ENCODE measurements at regions not wholly inside any gene's neighbourhood (a gene's known extent, or its start where the extent isn't known, plus 50 kb on each side); places are given as distances from the start of the nearest gene placed in this dataset.

- Histone ChIP-seq H3K4me3 (ENCODE audit: insufficient read depth, low read length) (no peak overlapping the region), H2AFZ (ENCODE audit: low read length) (no peak overlapping the region), H4K20me1 (ENCODE audit: insufficient read depth, low read length) (no peaks in the 10 kb centered on the region), H3K4me2 (ENCODE audit: insufficient read depth, low read length) (no peak overlapping the region), H3K36me3 (ENCODE audit: insufficient read depth, low read length) (no peaks in the 10 kb centered on the region), H3K4me1 (ENCODE audit: insufficient read depth, low read length) (no peaks in the 10 kb centered on the region), H3K79me2 (ENCODE audit: insufficient read depth, low read length) (no peaks in the 10 kb centered on the region), H3K27ac (ENCODE audit: low read depth, low read length) (no peak overlapping the region), H3K9me3 (ENCODE audit: low read depth, low read length) (no peaks in the 10 kb centered on the region), H3K27me3 (ENCODE audit: insufficient read depth, low read length) (no peaks in the 10 kb centered on the region)
- TF ChIP-seq CTCF (IDR thresholded peaks at IDR 0.05; ENCODE audit: extremely low read depth, low read depth, low read length), result no peak
- DNase-seq (ENCODE audit: insufficient read length, low spot score, missing footprints), result peak; percentile 55
Observed at GRCh38 chr6:141744194-141744925, 388.4 kb upstream of the GJE1 start.

- Histone ChIP-seq H3K36me3 (ENCODE audit: insufficient read depth, low read length) (no peaks in the 10 kb centered on the region), H3K4me2 (ENCODE audit: insufficient read depth, low read length) (no peak overlapping the region), H3K79me2 (ENCODE audit: insufficient read depth, low read length) (no peaks in the 10 kb centered on the region), H3K27ac (ENCODE audit: low read depth, low read length) (no peak overlapping the region), H2AFZ (ENCODE audit: low read length) (no peak overlapping the region), H3K4me1 (ENCODE audit: insufficient read depth, low read length) (no peaks in the 10 kb centered on the region), H3K9me3 (ENCODE audit: low read depth, low read length) (no peaks in the 10 kb centered on the region), H4K20me1 (ENCODE audit: insufficient read depth, low read length) (no peaks in the 10 kb centered on the region), H3K27me3 (ENCODE audit: insufficient read depth, low read length) (no peaks in the 10 kb centered on the region), H3K4me3 (ENCODE audit: insufficient read depth, low read length) (no peak overlapping the region)
- DNase-seq (ENCODE audit: insufficient read length, low spot score, missing footprints), result no peak
- no peak for TF ChIP-seq CTCF (IDR thresholded peaks at IDR 0.05; ENCODE audit: extremely low read depth, low read depth, low read length)
Observed at GRCh38 chr6:141736104-141736503, 396.6 kb upstream of the GJE1 start.

- H4K20me1 ChIP-seq (ENCODE audit: insufficient read depth, low read length), result no peaks in the 10 kb centered on the region
- H2AFZ ChIP-seq (ENCODE audit: low read length), result no peak overlapping the region
- H3K4me1 ChIP-seq (ENCODE audit: insufficient read depth, low read length), result no peaks in the 10 kb centered on the region
- no peaks in the 10 kb centered on the region for H3K36me3 ChIP-seq (ENCODE audit: insufficient read depth, low read length)
- no peak for DNase-seq (ENCODE audit: insufficient read length, low spot score, missing footprints)
- H3K27me3 ChIP-seq (ENCODE audit: insufficient read depth, low read length), result no peaks in the 10 kb centered on the region
- no peaks in the 10 kb centered on the region for H3K9me3 ChIP-seq (ENCODE audit: low read depth, low read length)
- no peak overlapping the region for H3K4me2 ChIP-seq (ENCODE audit: insufficient read depth, low read length)
- H3K79me2 ChIP-seq (ENCODE audit: insufficient read depth, low read length), result no peaks in the 10 kb centered on the region
- no peak overlapping the region for H3K4me3 ChIP-seq (ENCODE audit: insufficient read depth, low read length)
- H3K27ac ChIP-seq (ENCODE audit: low read depth, low read length), result no peak overlapping the region
- no peak for TF ChIP-seq CTCF (IDR thresholded peaks at IDR 0.05; ENCODE audit: extremely low read depth, low read depth, low read length)
Observed at GRCh38 chr6:141735126-141735525, 397.6 kb upstream of the GJE1 start.

- no peaks in the 10 kb centered on the region for H3K9me3 ChIP-seq (ENCODE audit: low read depth, low read length)
- no peaks in the 10 kb centered on the region for H3K79me2 ChIP-seq (ENCODE audit: insufficient read depth, low read length)
- no peaks in the 10 kb centered on the region for H4K20me1 ChIP-seq (ENCODE audit: insufficient read depth, low read length)
- no peak overlapping the region for H2AFZ ChIP-seq (ENCODE audit: low read length)
- no peak for TF ChIP-seq CTCF (IDR thresholded peaks at IDR 0.05; ENCODE audit: extremely low read depth, low read depth, low read length)
- H3K27ac ChIP-seq (ENCODE audit: low read depth, low read length), result no peak overlapping the region
- H3K4me1 ChIP-seq (ENCODE audit: insufficient read depth, low read length), result no peaks in the 10 kb centered on the region
- no peak overlapping the region for H3K4me2 ChIP-seq (ENCODE audit: insufficient read depth, low read length)
- no peaks in the 10 kb centered on the region for H3K27me3 ChIP-seq (ENCODE audit: insufficient read depth, low read length)
- DNase-seq (ENCODE audit: insufficient read length, low spot score, missing footprints), result no peak
- no peak overlapping the region for H3K4me3 ChIP-seq (ENCODE audit: insufficient read depth, low read length)
- H3K36me3 ChIP-seq (ENCODE audit: insufficient read depth, low read length), result no peaks in the 10 kb centered on the region
Observed at GRCh38 chr6:141734071-141734840, 398.5 kb upstream of the GJE1 start.
